ENCODE measurements at regions not wholly inside any gene's neighbourhood (a gene's known extent, or its start where the extent isn't known, plus 50 kb on each side); places are given as distances from the start of the nearest gene placed in this dataset.

GRCh38 chr7:85630904-85631600 lies 444.2 kb upstream of the SEMA3D start:
- DNase-seq, result no peak

DNA sequence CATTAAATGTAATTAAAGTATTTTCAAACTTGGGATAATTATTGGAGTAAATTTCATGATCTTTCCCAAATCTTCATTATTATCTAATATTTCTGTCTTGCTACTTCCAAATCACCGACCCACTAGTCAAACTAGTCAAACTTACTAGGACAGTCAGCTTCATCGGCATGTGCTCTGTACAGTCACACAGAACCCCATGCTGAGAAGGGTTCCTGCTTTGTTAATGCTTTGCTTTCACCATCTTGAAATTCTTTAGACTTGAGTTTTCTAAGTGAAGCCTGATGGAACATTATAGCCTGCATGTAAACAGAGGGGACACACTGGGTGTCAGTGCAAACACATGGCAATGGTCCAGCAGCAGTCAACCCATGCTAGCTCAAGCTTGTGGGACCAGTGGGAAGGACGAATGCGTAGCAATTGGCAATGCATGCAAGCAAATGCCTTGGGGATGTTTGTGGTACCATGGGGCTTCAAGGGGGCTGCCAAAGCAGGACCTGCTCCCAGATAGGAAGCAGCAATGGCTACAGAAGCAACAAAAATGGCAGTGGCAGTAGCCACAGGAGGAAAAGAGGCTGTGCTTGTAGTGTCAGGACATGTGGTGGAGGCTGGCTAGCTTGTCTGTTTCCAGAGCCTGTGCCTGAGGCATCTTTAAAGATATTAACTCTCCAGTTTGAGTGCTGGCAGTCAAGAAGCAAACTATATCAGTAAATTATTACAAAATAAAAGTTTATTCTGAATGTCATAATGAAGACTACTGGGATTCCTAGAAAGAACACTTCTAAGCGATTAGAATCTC lies 441.1 kb upstream of the SEMA3D start:
- DNase-seq, result no peak

GRCh38 chr7:85622059-85622458 lies 435.2 kb upstream of the SEMA3D start:
- DNase-seq, result no peak

DNA sequence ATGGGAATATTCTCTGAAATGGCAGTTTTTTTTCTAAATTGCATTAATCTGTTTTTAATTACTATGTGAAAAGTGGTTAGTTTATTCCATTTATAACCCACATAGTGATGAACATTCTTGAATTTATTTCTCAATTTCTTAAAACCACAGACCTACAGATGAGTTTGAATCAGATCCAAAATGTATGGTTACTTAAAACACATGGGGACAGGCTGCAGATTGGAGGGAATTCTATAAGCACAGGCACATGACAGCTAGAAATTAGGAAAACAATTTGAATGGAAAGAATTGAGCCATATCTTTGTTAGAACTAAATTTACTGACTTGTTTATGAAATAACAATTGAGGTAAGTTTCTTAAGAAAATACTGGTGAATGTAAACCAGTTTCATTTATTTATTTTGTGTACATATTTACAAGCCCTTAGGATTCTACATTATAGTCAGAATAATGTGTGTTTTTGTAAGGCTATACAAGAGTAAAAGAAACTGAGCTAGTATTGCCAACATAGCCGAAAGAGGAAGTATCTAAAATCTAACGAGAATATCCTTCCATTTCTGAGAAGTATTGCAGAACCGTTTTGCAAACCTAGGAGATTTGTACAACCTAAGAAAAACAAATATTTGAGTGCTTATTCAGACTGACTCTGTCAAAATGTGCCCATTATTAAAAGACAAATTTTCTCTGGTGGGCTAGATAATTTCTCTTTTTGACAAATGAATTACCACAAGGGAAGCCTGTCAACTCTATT lies 434.3 kb upstream of the SEMA3D start:
- DNase-seq, result no peak

GRCh38 chr7:85619236-85619635 lies 432.4 kb upstream of the SEMA3D start:
- DNase-seq, result no peak

DNA sequence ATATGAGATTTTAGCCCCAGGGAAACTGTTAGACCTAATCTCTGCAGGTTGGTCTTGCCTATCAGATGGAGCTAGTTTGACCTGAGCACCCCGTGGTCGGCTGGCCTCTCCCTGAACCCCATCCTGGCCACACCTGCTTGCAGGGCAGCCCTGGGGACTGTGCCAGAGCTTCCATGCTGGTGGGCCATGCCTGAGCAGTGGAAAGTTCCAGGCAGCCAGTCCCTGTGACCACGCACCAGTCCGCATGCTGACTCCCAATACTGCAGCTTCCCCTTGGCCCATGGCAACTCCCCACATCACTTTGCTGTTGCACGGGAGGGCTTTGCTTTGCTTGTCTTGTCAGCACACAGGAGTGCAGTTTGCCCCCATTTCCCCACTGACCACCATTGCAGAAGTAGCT lies 427.8 kb upstream of the SEMA3D start:
- no peak for DNase-seq

- DNase-seq, result no peak
Measured at GRCh38 chr7:85612514-85612913, 425.7 kb upstream of the SEMA3D start.

GRCh38 chr7:85608804-85609203 lies 421.9 kb upstream of the SEMA3D start:
- DNase-seq, result no peak

DNA sequence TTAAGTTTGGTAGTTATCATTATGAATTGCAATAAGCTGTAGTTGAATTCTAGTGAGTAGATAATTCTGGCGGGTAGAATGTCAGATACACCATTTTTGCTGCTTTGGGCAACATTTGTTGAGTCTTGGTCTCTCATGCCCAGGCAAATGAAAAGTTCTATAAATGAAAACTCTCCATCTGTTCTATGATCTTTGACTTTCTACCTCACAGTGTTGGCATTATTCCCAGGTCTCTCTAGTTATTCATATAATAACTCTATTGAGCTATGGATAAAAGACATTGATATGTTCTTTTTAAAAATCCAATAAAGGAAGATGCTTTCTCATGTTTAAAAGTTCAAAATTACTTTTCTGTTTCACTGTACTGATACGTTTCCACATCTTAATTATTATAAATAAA lies 415.3 kb upstream of the SEMA3D start:
- peak; percentile 14 for DNase-seq

GRCh38 chr7:85600395-85600794 lies 413.5 kb upstream of the SEMA3D start:
- no peak for DNase-seq

DNA sequence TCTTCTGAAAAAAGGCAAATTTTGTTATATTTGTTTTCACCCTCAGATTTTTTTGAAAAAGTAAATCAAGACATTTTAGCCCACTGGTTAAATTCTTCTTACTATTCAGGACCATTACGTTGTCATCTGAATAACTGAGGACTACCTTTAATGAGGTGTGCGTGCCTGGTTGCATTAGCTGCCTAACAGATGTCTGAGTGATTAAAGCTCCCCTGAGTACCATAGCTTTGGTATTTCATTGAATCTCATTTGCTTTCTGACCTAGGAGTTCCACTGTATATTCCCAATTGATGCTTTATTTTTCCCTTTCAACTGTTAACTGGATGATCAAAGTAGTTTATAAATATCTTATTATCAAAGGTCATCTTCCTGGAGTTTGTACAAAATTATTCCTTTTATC lies 410.0 kb upstream of the SEMA3D start:
- DNase-seq, result no peak

- DNase-seq, result no peak
Measured at GRCh38 chr7:85595750-85596178, 408.9 kb upstream of the SEMA3D start.

GRCh38 chr7:85593355-85593754 lies 406.5 kb upstream of the SEMA3D start:
- no peak for DNase-seq

DNA sequence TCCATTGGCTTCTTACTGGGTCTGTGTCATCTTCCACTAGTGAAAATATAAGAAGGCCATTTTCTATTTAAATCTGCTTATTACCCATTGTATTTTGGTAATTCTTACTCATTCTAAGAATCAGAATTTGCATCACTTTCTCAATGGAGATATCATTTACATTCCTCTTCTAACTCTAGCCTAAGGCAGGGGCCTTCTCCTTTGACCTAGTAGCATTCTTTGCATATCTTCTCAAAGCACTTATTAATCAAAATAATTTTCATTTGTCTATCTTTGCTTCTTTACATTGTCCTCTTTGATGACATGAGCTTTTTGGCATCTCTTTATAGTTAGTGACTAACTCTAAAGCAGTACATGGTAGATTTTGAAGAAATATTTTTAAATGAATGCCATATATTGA lies 400.9 kb upstream of the SEMA3D start:
- DNase-seq, result no peak

GRCh38 chr7:85586091-85586490 lies 399.2 kb upstream of the SEMA3D start:
- no peak for DNase-seq

DNA sequence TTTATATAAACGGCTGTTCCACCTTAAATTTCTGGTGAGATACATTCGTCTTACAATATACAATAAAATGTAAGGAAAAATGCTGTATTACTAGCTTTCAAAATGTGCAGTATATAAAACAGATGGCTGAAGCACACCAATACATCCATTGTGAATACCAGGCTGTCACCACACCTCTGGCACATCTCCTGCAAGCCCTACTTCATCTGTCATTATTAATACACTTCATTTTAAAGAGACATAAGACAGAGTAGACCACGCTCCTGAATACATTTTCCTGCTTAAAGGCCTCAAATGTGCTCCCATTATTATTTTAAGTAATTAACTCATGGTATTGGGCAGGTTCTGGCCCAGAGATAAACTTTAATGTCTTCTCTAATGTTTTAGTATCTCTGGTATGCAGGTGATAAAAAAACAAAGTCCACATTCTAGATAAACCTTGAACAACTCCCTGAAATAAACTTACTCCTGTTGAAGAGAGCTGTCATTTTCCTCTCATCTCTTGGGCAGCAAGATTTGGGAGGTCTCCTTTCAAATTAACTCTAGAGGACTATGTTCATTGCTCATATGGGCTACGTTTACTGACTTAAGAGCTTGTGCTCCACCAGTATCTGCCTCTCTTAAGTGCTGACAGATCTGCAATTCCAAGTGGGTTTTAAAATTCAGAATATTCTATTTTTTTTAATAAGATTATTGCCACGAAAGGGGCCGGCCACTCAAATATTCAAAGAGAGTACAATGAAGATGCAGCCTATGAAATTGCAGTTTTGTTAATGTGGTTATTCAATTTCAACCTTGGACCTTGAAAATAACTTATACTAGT lies 396.5 kb upstream of the SEMA3D start:
- DNase-seq, result no peak

DNA sequence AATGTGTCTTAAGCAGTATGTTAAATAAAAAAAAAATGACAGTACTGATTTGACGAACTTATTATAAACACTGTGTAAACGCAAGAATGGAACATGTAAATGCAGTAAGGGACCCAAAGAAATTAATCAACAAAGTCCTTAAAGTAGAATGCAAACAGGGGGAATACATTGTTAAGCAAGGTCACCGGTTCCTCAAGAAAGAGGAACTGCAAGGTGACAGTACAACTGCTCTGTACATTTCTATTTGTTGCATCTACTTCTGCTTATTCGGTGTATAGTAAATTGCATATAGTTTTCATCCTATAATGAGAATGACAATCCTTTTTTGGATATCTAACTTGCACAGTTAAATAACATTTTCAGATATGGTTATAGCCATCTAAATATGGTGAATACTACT lies 387.0 kb upstream of the SEMA3D start:
- DNase-seq, result no peak

GRCh38 chr7:85573346-85573745 lies 386.5 kb upstream of the SEMA3D start:
- DNase-seq, result no peak

GRCh38 chr7:85570898-85571297 lies 384.0 kb upstream of the SEMA3D start:
- no peak for DNase-seq

GRCh38 chr7:85567983-85568382 lies 381.1 kb upstream of the SEMA3D start:
- no peak for DNase-seq

DNA sequence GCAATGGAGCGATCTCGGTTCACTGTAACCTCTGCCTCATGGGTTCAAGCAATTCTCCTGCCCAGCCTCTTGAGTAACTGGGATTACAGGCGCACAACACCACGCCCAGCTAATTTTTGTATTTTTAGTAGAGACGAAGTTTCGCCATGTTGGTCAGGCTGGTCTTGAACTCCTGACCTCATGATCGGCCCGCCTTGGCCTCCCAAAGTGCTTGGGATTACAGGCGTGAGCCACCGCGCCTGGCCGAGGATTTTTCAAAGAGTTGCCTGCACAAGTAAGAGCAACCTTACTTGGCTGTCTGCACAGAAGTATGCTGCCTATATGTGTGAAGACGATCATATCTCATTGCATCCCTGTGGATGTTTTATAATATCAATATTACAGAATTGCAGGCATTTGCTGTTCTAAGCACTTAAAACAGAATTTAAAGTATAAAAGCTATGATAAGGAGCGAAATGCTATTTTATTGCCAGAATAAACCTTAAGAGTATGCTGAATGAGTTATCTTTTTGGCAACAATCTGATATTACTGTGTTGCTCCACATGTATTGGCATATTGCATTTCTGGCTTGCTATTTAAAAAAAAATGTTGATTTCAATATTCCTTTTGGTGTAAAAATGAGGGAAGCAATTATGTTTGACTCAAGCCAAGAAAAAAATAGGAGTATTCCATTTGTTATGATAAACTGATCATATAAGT lies 379.4 kb upstream of the SEMA3D start:
- DNase-seq, result no peak

DNA sequence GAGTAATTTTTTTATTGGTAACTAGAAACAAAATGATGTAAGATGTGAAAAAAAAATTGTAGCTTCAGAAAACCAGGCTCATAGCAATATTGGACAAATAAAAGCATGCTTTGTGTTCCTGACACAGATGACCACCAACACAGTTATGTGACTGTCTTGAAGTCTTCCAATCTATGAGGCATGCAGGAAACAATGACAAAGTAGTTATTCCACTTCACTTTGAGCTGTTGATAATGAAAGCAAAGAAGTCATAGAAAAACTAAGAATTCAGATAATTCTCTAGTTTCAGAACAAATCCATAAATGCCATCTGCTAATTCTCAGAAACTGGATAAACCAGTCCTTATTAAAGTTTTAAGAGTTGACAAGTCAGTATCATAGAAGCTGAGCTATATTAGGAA lies 378.4 kb upstream of the SEMA3D start:
- no peak for DNase-seq
